Subcutaneous abdominal adipose tissue (tissue), 5 donors: ENCODE measurements at regions not wholly inside any gene's neighbourhood (a gene's known extent, or its start where the extent isn't known, plus 50 kb on each side); places are given as distances from the start of the nearest gene placed in this dataset.
"Not testable (repeated sequence)": the region's sequence is repeated elsewhere in the genome, so short reads cannot be mapped to it uniquely, and the experiment has no call there.

Experiments used
- H3K27ac ChIP-seq: one replicate; pipeline ENCODE4 v1.7.0; 2013; ENCODE audit warnings: low read depth, mild to moderate bottlenecking, inconsistent platforms, low read length, moderate library complexity
- H3K27me3 ChIP-seq, 5 donors: one replicate each; pipeline ENCODE4 v1.7.0; 2013; ENCODE audit warnings: low read length in 5 of 5, inconsistent platforms in 1 of 5; ENCODE audit not compliant: control insufficient read depth in 5 of 5, insufficient read depth in 4 of 5
- H3K36me3 ChIP-seq, 5 donors: one replicate each; pipeline ENCODE4 v1.7.0; 2013; ENCODE audit warnings: low read length in 5 of 5; ENCODE audit not compliant: control insufficient read depth in 5 of 5, insufficient read depth in 5 of 5
- H3K4me1 ChIP-seq, 5 donors: one replicate each; pipeline ENCODE4 v1.7.0; 2013; ENCODE audit warnings: low read length in 5 of 5, mild to moderate bottlenecking in 3 of 5, moderate library complexity in 1 of 5; ENCODE audit not compliant: control insufficient read depth in 5 of 5, insufficient read depth in 5 of 5
- H3K4me3 ChIP-seq, 5 donors: one replicate each; pipeline ENCODE4 v1.7.0; 2013; ENCODE audit warnings: low read length in 5 of 5, low read depth in 1 of 5
- H3K9ac ChIP-seq, 5 donors: one replicate each; pipeline ENCODE4 v1.7.0; 2013; ENCODE audit warnings: low read length in 5 of 5, mild to moderate bottlenecking in 4 of 5, moderate library complexity in 3 of 5
- H3K9me3 ChIP-seq, 5 donors: one replicate each; pipeline ENCODE4 v1.7.0; 2013; ENCODE audit warnings: low read length in 5 of 5; ENCODE audit not compliant: control insufficient read depth in 5 of 5
- donor health status: healthy.
- donor health status: healthy.
- donor health status: healthy.
- donor health status: healthy.
- donor health status: healthy.

DNA sequence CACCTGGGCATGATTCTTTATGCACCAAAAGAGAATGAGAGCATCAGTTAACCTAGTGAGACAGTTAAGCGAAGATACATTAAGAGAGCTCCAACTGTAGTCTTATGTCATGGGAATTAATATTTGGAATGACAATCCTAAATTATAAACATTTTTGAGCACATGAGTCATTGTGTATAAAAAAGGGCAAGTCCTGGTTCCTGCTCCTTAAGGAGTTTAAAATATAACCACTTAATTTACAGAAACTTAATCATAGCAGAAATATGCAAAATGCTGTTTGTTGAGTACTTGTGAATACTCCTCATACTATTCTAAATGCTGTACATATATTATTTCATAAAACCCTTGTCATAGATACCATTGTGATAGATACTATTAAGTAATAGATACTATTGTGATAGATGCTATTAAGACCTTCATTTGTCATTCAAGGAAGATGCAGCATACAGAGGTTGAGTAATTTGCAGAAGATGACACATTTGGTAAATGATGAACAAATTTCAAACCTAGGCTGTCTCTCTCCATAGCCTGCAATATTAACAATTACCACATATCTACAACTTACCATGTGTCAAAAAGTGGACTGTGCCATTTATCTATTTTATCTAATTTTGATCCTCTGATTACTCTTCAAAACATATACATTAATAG lies 301.0 kb downstream of the TBC1D4 start:
- Histone ChIP-seq H3K9me3 (peaks cover 0 to 8% (median 3%) of the 10 kb centered on the region in 5 donors), H3K9ac (no peak overlapping the region), H3K4me3 (no peak overlapping the region), H3K27me3 (no peaks in the 10 kb centered on the region), H3K36me3 (no peaks in the 10 kb centered on the region), H3K4me1 (no peaks in the 10 kb centered on the region), H3K27ac (no peak overlapping the region)

DNA sequence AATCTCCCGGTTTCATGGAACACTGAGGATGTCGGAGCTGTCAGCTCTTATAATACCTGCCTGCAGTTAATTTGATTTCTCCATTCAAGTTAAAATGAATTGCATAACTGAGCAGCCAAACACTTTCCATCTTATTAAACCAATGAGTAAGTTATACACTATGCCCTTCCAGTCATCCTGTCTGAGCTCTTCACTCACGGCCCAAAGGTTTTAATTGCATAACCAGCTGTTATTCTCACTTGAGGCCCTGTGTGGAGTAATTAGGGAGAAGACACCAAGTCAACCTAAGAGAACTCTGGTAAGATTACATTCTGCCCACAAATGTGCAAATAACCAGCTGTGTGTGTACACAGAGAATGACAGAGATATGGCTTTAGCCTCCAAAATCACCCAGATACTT lies 303.5 kb downstream of the TBC1D4 start:
- Histone ChIP-seq H3K4me1 (no peaks in the 10 kb centered on the region), H3K9me3 (peaks cover 0 to 3% (median 0%) of the 10 kb centered on the region in 5 donors), H3K9ac (no peak overlapping the region), H3K27me3 (no peaks in the 10 kb centered on the region), H3K4me3 (no peak overlapping the region), H3K27ac (no peak overlapping the region), H3K36me3 (no peaks in the 10 kb centered on the region)

DNA sequence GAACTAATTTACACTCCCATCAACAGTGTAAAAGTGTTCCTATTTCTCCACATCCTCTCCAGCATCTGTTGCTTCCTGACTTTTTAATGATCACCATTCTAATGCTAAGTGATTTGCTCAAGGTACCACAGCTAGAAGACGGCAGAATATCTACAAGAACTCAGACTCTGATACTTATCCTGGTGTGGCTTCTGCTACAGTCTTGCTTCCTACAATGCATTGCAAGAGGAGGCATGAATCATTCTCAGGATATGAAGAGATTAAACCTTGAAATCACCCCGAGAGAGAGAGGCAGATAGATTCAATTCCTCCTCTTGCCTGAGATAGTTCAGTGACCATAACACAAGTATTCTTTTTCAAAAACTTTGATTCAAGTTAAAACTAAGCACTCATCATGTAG lies 306.4 kb downstream of the TBC1D4 start:
- no peak overlapping the region for H3K4me3 ChIP-seq
- no peak overlapping the region for H3K27ac ChIP-seq

DNA sequence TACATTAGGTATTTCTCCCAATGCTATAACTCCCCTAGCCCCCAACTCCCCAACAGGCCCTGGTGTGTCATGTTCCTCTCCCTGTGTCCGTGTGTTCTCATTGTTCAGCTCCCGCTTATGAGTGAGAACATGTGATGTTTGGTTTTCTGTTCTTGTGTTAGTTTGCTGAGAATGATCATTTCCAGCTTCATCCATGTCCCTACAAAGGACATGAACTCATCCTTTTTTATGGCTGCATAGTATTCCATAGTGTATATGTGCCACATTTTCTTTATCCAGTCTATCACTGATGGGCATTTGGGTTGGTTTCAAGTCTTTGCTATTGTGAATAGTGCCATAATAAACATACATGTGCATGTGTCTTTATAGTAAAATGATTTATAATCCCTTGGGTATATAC lies 306.9 kb downstream of the TBC1D4 start:
- not testable (repeated sequence) for H3K9ac ChIP-seq, H3K27ac ChIP-seq, H3K4me3 ChIP-seq

More for the DNA sequence above, 306.4 kb downstream of the TBC1D4 start:
- H3K9ac ChIP-seq: no peak overlapping the region
- H3K4me1 ChIP-seq: no peaks in the 10 kb centered on the region
- H3K36me3 ChIP-seq: no peaks in the 10 kb centered on the region
- no peaks in the 10 kb centered on the region for H3K27me3 ChIP-seq
- peaks cover 0 to 3% (median 0%) of the 10 kb centered on the region in 5 donors for H3K9me3 ChIP-seq

DNA sequence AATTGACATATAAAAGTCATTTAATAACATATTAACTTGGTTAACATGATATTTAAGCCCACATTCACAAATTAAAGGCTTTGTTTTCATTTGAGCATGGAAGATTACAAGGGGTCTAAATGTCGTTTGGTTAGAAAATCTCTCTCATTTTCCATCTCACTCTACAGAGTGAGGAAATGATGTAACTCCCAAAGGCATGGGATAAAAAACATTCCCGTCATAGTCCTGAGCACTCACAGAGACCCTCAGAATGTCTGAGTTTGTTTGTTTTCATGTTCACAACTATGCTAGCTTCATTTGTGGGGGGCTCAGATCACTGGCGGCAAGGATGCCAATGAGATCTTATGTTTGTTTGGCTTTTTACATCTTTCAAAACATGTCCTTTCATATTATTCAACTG lies 307.5 kb downstream of the TBC1D4 start:
- Histone ChIP-seq H3K9ac (no peak overlapping the region), H3K27me3 (no peaks in the 10 kb centered on the region), H3K36me3 (no peaks in the 10 kb centered on the region), H3K4me3 (no peak overlapping the region), H3K4me1 (no peaks in the 10 kb centered on the region), H3K27ac (no peak overlapping the region), H3K9me3 (peaks cover 0 to 3% (median 0%) of the 10 kb centered on the region in 5 donors)

More for the DNA sequence above, 306.9 kb downstream of the TBC1D4 start:
- H3K36me3 ChIP-seq, H3K9me3 ChIP-seq, H3K27me3 ChIP-seq, H3K4me1 ChIP-seq: not testable (repeated sequence)

DNA sequence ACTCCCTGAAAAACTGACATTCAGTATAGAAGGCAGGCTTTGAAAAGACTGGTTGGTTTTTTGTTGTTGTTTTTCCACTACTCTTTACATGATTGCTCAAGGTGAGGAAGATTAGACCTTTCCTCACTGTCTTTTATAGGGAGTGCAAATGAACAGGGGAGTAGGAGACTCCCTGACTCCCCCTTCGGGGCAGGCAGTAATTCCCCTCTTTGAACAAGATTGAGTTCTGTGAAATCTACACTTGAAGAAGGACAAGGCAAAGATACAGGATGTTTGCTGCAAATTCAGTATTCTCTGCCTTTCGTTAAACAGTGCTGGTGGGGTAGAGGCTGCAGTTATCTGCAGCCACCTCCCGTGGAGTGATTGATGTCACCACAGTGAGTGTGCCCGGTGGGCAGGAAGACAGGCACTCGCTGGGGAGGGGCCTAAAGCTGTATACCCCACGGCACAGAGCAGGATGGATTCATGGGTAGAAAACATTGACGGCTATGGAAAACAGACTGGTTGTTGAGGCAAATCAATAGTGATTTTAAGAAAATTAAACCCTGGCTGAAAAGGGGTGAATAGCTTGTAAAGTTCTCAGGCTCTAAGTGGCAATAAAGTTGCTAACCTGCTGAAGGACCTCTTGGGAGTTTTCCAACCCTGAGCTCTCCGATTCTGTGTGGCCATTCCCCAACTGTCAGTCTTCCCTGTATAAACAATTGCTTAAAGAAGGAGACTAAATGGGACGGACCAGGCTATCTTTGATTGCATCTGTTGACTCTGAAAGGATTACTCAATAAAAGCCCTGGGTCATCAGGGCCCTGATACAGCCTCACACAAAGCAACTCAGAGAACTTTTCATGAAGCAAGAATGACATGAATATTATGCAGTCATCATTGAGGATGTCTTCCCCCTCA lies 308.3 kb downstream of the TBC1D4 start:
- Histone ChIP-seq H3K9me3 (peaks cover 0 to 3% (median 0%) of the 10 kb centered on the region in 5 donors), H3K27me3 (no peaks in the 10 kb centered on the region), H3K4me1 (no peaks in the 10 kb centered on the region), H3K4me3 (no peak overlapping the region), H3K9ac (no peak overlapping the region), H3K27ac (no peak overlapping the region), H3K36me3 (no peaks in the 10 kb centered on the region)

DNA sequence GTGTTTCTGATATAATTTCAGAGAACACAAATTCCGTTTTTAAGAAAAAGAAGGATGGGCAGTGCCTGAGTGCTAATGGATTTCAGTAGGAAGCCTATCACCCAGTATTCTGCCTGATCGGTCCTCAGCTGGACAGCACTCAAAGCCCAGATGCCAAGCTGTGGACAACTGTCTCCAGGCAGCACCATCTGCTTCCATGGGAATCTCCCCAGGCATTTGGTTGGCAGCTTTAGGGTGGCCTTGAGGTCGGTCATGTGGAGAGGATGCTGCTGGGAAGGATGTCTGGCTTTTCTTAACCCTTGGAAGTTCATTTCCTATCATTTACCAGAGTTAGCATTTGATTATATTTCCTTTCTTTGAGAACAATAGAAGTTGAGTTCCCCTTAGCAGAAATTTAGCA lies 311.7 kb downstream of the TBC1D4 start:
- Histone ChIP-seq H3K9me3 (no peaks in the 10 kb centered on the region), H3K4me1 (peaks cover 0 to 7% (median 0%) of the 10 kb centered on the region in 5 donors), H3K27me3 (no peaks in the 10 kb centered on the region), H3K9ac (no peak overlapping the region), H3K4me3 (no peak overlapping the region), H3K36me3 (no peaks in the 10 kb centered on the region), H3K27ac (no peak overlapping the region)

DNA sequence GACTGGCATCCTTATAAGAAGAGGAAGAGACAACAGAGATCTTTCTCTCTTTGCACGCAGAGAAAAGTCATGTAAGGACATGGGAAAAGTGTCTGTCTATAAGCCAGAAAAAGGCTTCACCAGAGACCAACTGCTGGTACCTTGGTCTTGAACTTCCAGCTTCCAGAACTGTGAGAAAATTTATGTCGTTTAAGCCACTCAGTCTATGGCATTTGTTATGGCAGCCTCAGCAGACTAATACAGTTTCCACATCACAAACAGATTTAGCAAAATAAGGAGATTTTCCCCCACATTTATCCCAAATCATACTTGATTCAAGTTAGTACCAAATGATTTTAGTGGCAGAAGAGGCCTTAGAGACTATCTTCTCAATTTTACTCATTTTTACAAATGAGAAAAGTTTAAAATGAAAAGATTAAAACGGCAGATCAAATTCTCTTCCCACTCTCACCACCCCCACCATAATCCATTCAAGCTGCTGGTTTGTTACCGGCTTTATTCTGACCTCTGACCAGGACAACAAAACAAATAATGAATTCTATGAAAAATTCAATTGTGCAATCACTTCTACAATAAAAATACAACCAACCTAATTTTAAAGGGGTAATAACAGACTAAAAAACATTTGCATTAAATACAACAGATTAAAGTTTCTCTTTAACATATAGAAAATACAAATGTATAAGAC lies 316.3 kb downstream of the TBC1D4 start:
- Histone ChIP-seq H3K27me3 (no peaks in the 10 kb centered on the region), H3K4me3 (no peak overlapping the region), H3K4me1 (peaks cover 0 to 7% (median 0%) of the 10 kb centered on the region in 5 donors), H3K27ac (no peak overlapping the region), H3K9me3 (no peaks in the 10 kb centered on the region), H3K36me3 (no peaks in the 10 kb centered on the region), H3K9ac (no peak overlapping the region)

DNA sequence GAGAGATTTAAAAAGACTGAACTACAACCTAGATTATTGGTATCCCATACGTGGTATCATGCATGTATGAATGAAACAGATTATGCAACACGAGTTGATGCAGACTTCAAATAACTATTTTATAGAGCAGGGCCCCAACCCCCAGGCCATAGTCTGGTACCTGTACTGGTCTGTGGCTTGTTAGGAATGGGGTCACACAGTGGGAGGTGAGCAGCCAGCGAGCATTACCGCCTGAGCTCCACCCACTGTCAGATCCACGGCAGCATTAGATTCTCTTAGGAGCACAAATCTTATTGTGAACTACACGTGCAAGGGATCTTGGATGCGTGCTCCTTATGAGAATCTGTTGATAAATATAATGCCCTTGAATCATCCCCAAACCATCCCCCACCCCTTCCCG lies 320.2 kb downstream of the TBC1D4 start:
- no peak overlapping the region for H3K27ac ChIP-seq
- no peak overlapping the region for H3K9ac ChIP-seq
- H3K27me3 ChIP-seq: no peaks in the 10 kb centered on the region
- no peak overlapping the region for H3K4me3 ChIP-seq
- peaks cover 0 to 7% (median 0%) of the 10 kb centered on the region in 5 donors for H3K4me1 ChIP-seq
- no peaks in the 10 kb centered on the region for H3K36me3 ChIP-seq
- H3K9me3 ChIP-seq: no peaks in the 10 kb centered on the region

DNA sequence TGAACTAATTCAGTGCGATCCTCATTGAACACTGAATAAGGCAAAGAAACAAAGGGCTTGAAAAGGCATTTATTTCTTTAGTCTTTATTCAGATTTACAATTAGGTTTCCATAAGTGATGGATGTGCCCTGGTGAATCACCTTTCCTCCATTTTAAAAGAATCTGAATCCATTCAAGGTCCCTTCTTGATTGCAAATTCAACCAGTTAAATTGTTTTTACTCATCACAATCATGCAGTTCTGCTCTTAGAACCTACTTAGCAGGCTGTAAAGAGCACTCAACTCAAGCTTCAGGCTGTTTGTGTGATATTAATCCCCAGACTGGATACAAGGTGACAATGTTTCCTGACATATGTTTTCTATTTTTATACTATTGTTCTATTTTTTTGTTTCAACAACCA lies 321.0 kb downstream of the TBC1D4 start:
- no peak overlapping the region for H3K9ac ChIP-seq
- no peak overlapping the region for H3K27ac ChIP-seq
- H3K36me3 ChIP-seq: no peaks in the 10 kb centered on the region
- H3K9me3 ChIP-seq: peaks cover 0 to 5% (median 3%) of the 10 kb centered on the region in 5 donors
- H3K27me3 ChIP-seq: no peaks in the 10 kb centered on the region
- peaks cover 0 to 5% (median 0%) of the 10 kb centered on the region in 5 donors for H3K4me1 ChIP-seq
- H3K4me3 ChIP-seq: no peak overlapping the region
